ENCODE measurements at regions not wholly inside any gene's neighbourhood (a gene's known extent, or its start where the extent isn't known, plus 50 kb on each side); places are given as distances from the start of the nearest gene placed in this dataset.

GRCh38 chr9:7592321-7593316 is 207.0 kb downstream of the DMAC1 start:
- H3K27me3 ChIP-seq: no peaks in the 10 kb centered on the region
- DNase-seq (no peak), ATAC-seq (ENCODE audit: low FRiP score in 2 of 2) (no peak)
- H3K27ac ChIP-seq: no peak overlapping the region
- 76 to 78% methylated on average over 10 of the region's 10 CpGs for WGBS, 2 donors
- TF ChIP-seq, protein P1, sequence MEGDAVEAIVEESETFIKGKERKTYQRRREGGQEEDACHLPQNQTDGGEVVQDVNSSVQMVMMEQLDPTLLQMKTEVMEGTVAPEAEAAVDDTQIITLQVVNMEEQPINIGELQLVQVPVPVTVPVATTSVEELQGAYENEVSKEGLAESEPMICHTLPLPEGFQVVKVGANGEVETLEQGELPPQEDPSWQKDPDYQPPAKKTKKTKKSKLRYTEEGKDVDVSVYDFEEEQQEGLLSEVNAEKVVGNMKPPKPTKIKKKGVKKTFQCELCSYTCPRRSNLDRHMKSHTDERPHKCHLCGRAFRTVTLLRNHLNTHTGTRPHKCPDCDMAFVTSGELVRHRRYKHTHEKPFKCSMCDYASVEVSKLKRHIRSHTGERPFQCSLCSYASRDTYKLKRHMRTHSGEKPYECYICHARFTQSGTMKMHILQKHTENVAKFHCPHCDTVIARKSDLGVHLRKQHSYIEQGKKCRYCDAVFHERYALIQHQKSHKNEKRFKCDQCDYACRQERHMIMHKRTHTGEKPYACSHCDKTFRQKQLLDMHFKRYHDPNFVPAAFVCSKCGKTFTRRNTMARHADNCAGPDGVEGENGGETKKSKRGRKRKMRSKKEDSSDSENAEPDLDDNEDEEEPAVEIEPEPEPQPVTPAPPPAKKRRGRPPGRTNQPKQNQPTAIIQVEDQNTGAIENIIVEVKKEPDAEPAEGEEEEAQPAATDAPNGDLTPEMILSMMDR (IDR thresholded peaks at IDR 0.05): no peak
- TF ChIP-seq POLR2A (IDR thresholded peaks at IDR 0.05): no peak
- TF ChIP-seq EP300 (IDR thresholded peaks at IDR 0.05): no peak
- TF ChIP-seq POLR2AphosphoS5 (IDR thresholded peaks at IDR 0.05): no peak
- no peak overlapping the region for H3K4me3 ChIP-seq
- no peaks in the 10 kb centered on the region for H3K9me3 ChIP-seq
- H3K4me1 ChIP-seq: no peaks in the 10 kb centered on the region
- H3K36me3 ChIP-seq: no peaks in the 10 kb centered on the region

DNA sequence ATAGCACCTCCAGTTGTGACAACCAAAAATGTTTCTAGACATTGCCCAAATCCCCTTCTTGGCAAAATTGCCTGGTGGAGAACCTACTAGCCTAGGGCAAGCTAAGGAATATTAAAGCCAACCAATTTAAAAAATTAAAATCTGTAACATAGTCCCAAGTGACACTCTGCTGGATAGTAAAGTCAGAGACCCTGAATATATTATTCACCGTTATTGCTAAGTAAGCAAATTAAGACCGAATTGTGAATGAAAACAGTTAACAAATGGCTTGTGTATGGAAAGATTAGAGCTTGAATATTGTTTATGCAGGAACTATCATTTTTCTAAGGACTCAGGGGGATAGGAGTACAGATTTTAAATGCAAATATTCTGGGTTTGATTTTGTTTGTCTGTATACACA is 208.1 kb downstream of the DMAC1 start:
- no peak for ATAC-seq (ENCODE audit: low FRiP score in 2 of 2)
- H3K9me3 ChIP-seq: no peaks in the 10 kb centered on the region
- 84 to 91% methylated on average over 2 of the region's 2 CpGs for WGBS, 2 donors

DNA sequence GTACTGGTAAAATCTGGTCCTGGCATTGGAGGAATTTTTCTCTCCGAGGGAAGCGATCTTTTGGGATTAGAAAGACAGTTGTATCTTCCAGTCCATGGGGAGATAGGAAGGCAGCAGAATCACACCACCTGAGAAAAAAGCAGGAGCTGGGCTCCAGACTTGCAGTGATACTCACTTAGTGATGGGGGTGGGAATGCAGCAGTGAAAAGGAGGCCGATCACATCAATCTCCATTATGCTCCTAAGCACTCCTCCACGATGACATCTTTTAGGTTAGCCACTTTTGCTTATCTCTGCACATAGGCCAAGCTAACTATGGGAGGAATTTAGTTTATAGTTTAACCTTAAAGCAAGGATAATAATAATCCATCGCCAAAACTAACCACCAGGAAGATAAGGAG is 219.0 kb downstream of the DMAC1 start:
- Histone ChIP-seq H3K27me3 (no peaks in the 10 kb centered on the region), H3K4me3 (no peak overlapping the region), H3K36me3 (no peaks in the 10 kb centered on the region), H3K9me3 (no peaks in the 10 kb centered on the region), H3K4me1 (no peaks in the 10 kb centered on the region), H3K27ac (no peak overlapping the region)
- DNase-seq (no peak), ATAC-seq (ENCODE audit: low FRiP score in 2 of 2) (no peak)
- TF ChIP-seq, protein P1 (IDR thresholded peaks at IDR 0.05): no peak
- TF ChIP-seq EP300 (IDR thresholded peaks at IDR 0.05) (no peak), POLR2AphosphoS5 (IDR thresholded peaks at IDR 0.05) (no peak)
- WGBS, 2 donors: 64 to 68% methylated on average over 5 of the region's 5 CpGs

More for the DNA sequence above, 208.1 kb downstream of the DMAC1 start:
- no peak overlapping the region for H3K4me3 ChIP-seq
- H3K4me1 ChIP-seq: no peaks in the 10 kb centered on the region
- H3K27me3 ChIP-seq: no peaks in the 10 kb centered on the region
- TF ChIP-seq POLR2AphosphoS5 (IDR thresholded peaks at IDR 0.05) (no peak), POLR2A (IDR thresholded peaks at IDR 0.05) (no peak)
- no peak overlapping the region for H3K27ac ChIP-seq
- H3K36me3 ChIP-seq: no peaks in the 10 kb centered on the region
- DNase-seq: no peak

- H3K27ac ChIP-seq: no peak overlapping the region
- WGBS, 2 donors: 69 to 93% methylated on average over 1 of the region's 1 CpG
- H3K4me3 ChIP-seq: no peak overlapping the region
- no peaks in the 10 kb centered on the region for H3K27me3 ChIP-seq
- H3K36me3 ChIP-seq: no peaks in the 10 kb centered on the region
- DNase-seq (no peak), ATAC-seq (ENCODE audit: low FRiP score in 2 of 2) (no peak)
- no peaks in the 10 kb centered on the region for H3K9me3 ChIP-seq
- TF ChIP-seq POLR2A (IDR thresholded peaks at IDR 0.05): no peak
- no peak for TF ChIP-seq POLR2AphosphoS5 (IDR thresholded peaks at IDR 0.05)
- TF ChIP-seq, protein P1 (IDR thresholded peaks at IDR 0.05): no peak
- no peak for TF ChIP-seq EP300 (IDR thresholded peaks at IDR 0.05)
- no peaks in the 10 kb centered on the region for H3K4me1 ChIP-seq
These were observed 220.2 kb downstream of the DMAC1 start for GRCh38 chr9:7579351-7579750.

GRCh38 chr9:7578951-7579350 is 220.6 kb downstream of the DMAC1 start:
- Histone ChIP-seq H3K27ac (no peak overlapping the region), H3K9me3 (no peaks in the 10 kb centered on the region), H3K36me3 (no peaks in the 10 kb centered on the region), H3K27me3 (no peaks in the 10 kb centered on the region), H3K4me3 (no peak overlapping the region), H3K4me1 (no peaks in the 10 kb centered on the region)
- no peak for ATAC-seq (ENCODE audit: low FRiP score in 2 of 2)
- no peak for TF ChIP-seq POLR2A (IDR thresholded peaks at IDR 0.05)
- TF ChIP-seq EP300 (IDR thresholded peaks at IDR 0.05): no peak
- TF ChIP-seq POLR2AphosphoS5 (IDR thresholded peaks at IDR 0.05): no peak
- 81 to 87% methylated on average over 3 of the region's 3 CpGs for WGBS, 2 donors
- DNase-seq: no peak
